GM12892 (cell line): ENCODE measurements at regions not wholly inside any gene's neighbourhood (a gene's known extent, or its start where the extent isn't known, plus 50 kb on each side); places are given as distances from the start of the nearest gene placed in this dataset.
A peak's percentile ranks its signal among the peaks of the same experiment; 100 is the strongest.
"Not testable (repeated sequence)": the region's sequence is repeated elsewhere in the genome, so short reads cannot be mapped to it uniquely, and the experiment has no call there.

ENCODE experiments used
- DNase-seq: peaks from one replicate; pipeline ENCODE4 v3.0.0; 2011; ENCODE audit not compliant: insufficient read length
- FAIRE-seq: peaks from 2 replicates; lab custom pipeline; 2011; peaks lifted over from hg19 to GRCh38; lab: Jason Lieb, UNC
- POLR2A ChIP-seq: IDR thresholded peaks from 2 replicates; pipeline ENCODE4 v1.6.1; 2011; ENCODE audit warnings: low read depth, low read length, control low read depth
- POLR2AphosphoS5 ChIP-seq: IDR thresholded peaks from 2 replicates; pipeline ENCODE4 v1.6.1; 2011; ENCODE audit warnings: low read depth, low read length, control low read depth
- TAF1 ChIP-seq: IDR thresholded peaks from 2 replicates; pipeline ENCODE4 v1.6.1; 2011; ENCODE audit warnings: low read depth, mild to moderate bottlenecking, control low read depth, low read length, borderline replicate concordance

GRCh38 chr15:67940324-67940719 is 100.5 kb upstream of the RNU6-1 start:
- no peak for TF ChIP-seq POLR2AphosphoS5
- no peak for TF ChIP-seq POLR2A
- TF ChIP-seq TAF1: no peak
- no peak for DNase-seq

DNA sequence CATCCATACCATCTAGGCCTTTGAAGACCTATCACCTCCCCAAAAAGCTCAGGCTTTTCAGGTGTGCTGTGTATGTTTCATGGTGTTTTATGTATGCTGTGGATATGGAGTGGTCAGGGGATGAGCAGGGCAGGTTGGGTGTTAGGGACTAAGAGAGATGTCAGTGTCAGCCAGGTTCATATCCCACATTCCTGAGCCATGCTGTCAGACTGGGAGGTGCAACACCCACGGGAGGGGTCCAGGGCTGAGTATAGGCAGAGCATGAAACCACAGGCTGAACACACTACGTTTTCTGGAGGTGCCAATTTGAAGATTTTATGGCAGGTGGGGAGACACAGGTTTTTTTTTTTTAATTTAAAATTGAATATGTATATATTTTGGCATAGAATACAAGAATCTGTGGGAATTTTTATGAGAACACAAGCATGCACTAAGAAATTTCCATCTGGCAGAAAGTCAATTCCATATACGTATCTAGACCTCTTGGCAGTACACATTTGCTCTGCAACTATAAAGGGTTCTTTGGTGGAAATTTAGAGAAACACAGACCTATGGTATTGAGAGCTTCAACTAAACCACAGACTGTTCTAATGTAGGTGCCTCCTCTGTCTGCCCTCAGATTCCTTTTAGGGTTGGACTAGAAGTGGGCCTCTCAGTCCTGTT is 101.9 kb upstream of the RNU6-1 start:
- DNase-seq (no peak), FAIRE-seq (no peak)
- no peak for TF ChIP-seq TAF1
- TF ChIP-seq POLR2AphosphoS5: no peak
- TF ChIP-seq POLR2A: no peak

More at GRCh38 chr15:67940324-67940719, 100.5 kb upstream of the RNU6-1 start:
- FAIRE-seq: peak; percentile 67

DNA sequence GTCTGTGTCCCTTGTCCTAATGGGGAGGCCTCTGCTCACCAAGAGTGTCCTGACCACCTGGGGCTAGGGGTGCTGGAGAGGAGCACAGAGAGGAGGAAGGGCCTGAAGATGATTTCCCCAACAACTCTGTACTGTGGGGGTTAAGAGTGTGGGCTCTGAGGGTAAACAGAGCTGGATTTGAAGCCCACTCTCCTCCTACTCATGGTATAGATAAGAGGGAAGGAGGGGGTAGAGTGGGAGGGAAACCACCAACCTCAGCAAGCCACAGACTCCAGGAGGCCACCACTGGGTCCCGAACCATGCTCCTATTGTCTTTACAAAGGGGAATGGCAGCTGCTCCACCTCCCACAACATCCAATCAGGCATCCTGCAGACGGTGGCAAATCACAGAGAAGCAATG is 103.6 kb upstream of the RNU6-1 start:
- DNase-seq (no peak), FAIRE-seq (no peak)
- no peak for TF ChIP-seq POLR2A

GRCh38 chr15:67944010-67944641 is 104.3 kb upstream of the RNU6-1 start:
- TF ChIP-seq TAF1 (no peak), POLR2AphosphoS5 (no peak), POLR2A (no peak)
- DNase-seq: no peak
- no peak for FAIRE-seq

DNA sequence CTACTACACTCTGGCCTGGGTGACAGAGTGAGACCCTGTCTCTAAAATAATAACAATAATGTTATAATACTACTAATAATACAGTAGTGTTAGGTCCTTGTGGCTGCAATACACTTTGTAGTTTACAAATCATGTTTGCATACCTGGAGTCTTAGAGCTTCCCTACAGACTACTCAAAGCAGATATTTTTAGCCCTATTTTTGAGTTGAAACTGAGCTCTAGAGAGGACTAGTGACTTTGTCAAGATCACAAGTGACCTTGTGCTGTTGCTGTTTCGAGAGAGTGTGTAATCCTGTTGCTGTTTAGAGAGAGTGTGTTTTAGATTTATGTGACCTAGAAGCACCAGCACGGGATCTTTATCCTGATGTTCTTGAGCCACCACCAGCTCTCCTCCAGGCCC is 105.3 kb upstream of the RNU6-1 start:
- no peak for FAIRE-seq
- TF ChIP-seq POLR2A: no peak
- no peak for TF ChIP-seq TAF1
- TF ChIP-seq POLR2AphosphoS5: no peak
- no peak for DNase-seq

DNA sequence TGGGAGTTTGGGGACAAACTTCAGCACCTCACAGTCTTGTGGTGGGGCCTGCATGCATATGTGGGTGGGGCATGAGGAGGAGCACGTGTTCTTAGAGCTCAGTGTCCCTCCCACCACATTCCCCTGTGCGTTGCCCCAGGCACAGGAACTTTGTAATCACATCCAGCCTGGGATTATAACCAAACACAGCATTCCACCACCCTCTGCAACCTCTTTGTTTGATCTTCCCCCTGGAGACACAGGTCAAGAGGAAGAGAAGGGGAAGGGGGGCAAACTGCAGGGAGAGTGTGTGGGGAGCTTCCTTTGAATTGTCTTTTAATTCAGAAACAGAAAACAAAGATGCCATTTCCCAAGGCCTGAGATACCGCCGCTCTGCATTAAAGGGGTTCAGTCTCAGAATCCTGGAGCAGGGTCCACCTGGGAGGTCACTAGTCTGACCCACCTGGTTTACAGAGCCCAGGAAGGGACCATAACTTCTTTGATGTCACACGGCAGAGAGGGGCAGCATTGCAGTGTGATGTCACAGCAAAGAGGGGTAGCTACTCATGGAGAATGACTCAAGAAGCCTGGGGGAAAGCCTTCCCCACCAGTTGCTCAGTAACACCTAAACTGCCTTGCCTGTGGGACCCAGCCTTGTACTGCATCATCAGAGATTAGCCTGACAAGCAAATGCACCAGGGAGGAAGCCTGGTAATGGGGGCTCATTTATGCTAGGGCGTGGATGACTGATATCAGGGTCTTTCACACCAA is 106.3 kb upstream of the RNU6-1 start:
- TF ChIP-seq POLR2A (no peak), POLR2AphosphoS5 (0 out of 2 replicates have a peak, but pooled peaks have one; percentile 17)
- FAIRE-seq: no peak

DNA sequence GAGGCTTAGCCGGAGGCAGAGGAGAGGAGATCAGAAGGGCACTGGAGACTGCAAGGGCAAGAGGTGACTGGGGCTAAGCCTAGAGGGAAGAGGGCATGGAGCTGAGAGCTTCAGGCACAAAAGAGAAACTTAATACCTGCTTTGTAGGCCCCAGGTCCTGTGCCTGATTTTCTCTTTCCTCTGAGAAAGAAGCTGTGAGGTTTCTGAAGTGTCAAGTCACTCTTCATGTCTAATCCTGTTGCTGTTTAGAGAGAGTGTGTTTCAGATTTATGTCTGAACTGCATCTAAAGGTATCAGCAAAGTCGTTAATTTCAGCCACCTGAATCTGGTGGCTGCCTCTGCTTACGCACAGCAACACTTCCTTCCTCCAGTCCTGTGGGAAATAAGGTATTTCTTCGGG is 106.9 kb upstream of the RNU6-1 start:
- FAIRE-seq (peak; percentile 74), DNase-seq (no peak)
- TF ChIP-seq TAF1 (no peak), POLR2AphosphoS5 (no peak), POLR2A (no peak)

More for the DNA sequence above, 106.3 kb upstream of the RNU6-1 start:
- DNase-seq: no peak

DNA sequence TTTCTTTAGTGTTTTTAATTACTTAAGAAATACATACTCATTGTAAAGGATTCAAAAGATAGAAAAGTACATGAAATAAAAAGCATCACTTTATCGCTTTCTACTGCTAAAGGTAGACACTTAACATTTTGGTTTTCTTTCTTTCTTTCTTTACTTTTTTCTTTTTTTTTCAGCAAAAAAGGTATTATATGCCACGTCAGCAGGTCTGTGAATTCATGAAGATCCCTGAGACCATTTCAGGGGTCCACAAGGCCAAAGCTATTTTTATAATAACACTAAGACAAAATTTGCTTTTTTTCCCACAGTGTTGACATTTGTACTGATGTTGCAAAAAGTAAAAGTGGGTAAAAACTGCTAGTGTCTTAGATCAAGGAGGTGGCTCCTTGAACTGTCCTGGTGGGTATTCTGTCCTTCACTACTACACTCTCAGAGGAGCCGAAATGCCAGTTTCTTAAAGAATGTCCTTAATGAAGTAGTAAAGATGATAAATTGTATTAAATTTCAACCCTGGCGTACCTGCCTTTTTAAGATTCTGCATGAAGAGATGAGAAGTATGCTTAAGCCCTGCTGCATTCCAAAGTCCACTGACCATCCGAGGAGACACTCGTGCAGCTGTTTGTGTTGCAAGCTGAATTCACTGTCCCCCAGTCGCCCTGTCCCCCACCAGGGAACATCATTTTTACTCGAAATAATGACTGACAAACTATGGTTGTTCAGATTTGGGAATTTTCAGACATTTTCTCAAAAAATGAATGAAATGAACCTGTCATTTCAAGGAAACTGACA is 106.7 kb upstream of the PIAS1 start:
- no peak for FAIRE-seq
- TF ChIP-seq TAF1 (no peak), POLR2A (no peak), POLR2AphosphoS5 (no peak)
- no peak for DNase-seq

DNA sequence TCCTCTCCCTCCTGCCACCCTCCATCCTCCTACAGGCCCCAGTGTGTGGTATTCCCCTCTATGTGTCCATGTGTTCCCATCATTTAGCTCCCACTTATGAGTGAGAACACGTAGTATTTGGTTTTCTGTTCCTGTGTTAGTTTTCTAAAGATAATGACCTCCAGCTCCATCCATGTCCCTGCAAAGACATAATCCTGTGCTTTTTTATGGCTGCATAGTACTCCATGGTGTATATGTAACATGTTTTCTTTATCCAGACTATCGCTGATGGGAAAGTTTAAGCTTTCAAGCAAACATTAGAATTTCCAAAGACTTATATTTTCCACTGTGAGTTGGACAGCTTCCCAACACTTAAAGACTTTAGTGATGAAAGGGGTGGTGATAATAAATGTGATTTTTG is 105.9 kb upstream of the PIAS1 start:
- TF ChIP-seq POLR2A: no peak
- no peak for DNase-seq
- FAIRE-seq: no peak

DNA sequence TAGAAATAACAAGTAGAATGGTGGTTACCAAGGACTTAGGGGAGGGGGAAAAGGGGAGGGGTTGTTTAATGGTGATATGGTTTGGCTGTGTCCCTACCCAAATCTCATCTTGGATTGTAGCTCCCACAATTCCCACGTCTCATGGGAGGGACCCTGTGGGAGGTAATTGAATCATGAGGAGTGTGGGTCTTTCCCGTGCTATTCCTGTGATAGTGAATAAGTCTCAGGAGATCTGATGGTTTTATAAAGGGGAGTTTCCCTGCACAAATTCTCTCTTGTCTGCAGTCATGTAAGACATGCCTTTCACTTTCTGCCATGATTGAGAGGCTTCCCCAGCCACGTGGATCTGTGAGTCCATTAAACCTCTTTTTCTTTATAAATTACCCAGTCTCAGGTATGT is 102.9 kb upstream of the PIAS1 start:
- DNase-seq, FAIRE-seq: not testable (repeated sequence)

DNA sequence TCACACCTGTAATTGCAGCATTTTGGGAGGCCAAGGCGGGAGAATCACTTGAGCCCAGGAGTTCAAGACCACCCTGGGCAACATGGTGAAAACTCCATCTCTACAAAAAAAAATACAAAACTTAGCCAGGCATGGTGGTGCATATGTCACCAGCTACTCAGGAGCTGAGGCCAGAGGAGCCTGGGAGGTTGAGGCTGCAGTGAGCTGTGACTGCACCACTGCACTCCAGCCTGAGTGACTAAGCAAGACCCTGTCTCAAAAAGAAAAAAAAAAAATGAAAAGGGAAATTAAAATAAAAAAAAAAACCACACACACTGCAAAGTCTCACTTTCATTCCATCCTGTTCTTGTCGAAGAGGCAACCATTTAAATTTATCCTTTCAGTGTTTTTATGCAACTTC is 100.8 kb upstream of the PIAS1 start:
- DNase-seq (no peak), FAIRE-seq (no peak)
- TF ChIP-seq TAF1 (no peak), POLR2AphosphoS5 (no peak), POLR2A (no peak)
